Glutamatergic neuron (in vitro differentiated cells): ENCODE measurements at regions not wholly inside any gene's neighbourhood (a gene's known extent, or its start where the extent isn't known, plus 50 kb on each side); places are given as distances from the start of the nearest gene placed in this dataset.

Experiments used
- DNase-seq: peaks from one replicate; pipeline ENCODE4 v3.0.0; 2022
- H3K27ac Mint-ChIP-seq: one replicate; pipeline ENCODE4 v1.8.0; 2020; ENCODE audit warnings: mild to moderate bottlenecking, mixed read lengths, inconsistent platforms; ENCODE audit not compliant: unreplicated experiment
- H3K27me3 Mint-ChIP-seq: one replicate; pipeline ENCODE4 v1.8.0; 2020; ENCODE audit warnings: mild to moderate bottlenecking, moderate library complexity, mixed read lengths, inconsistent platforms; ENCODE audit not compliant: unreplicated experiment
- H3K36me3 Mint-ChIP-seq: one replicate; pipeline ENCODE4 v1.8.0; 2020; ENCODE audit warnings: mild to moderate bottlenecking, mixed read lengths, inconsistent platforms; ENCODE audit not compliant: unreplicated experiment
- H3K4me1 Mint-ChIP-seq: one replicate; pipeline ENCODE4 v1.8.0; 2020; ENCODE audit warnings: mild to moderate bottlenecking, low read depth, mixed read lengths, inconsistent platforms; ENCODE audit not compliant: unreplicated experiment
- H3K4me3 Mint-ChIP-seq: one replicate; pipeline ENCODE4 v1.8.0; 2020; ENCODE audit warnings: mild to moderate bottlenecking, mixed read lengths, inconsistent platforms; ENCODE audit not compliant: unreplicated experiment
- H3K9me3 Mint-ChIP-seq: one replicate; pipeline ENCODE4 v1.8.0; 2020; ENCODE audit warnings: mild to moderate bottlenecking, moderate library complexity, mixed read lengths, inconsistent platforms; ENCODE audit not compliant: unreplicated experiment
- TF ChIP-seq, protein P1 (sequence below): fragments of 200-600 bp; sonication (generic); IDR thresholded peaks from one replicate; pipeline ENCODE4 v1.5.0; 2021; ENCODE audit not compliant: partially characterized antibody, unreplicated experiment

DNA sequence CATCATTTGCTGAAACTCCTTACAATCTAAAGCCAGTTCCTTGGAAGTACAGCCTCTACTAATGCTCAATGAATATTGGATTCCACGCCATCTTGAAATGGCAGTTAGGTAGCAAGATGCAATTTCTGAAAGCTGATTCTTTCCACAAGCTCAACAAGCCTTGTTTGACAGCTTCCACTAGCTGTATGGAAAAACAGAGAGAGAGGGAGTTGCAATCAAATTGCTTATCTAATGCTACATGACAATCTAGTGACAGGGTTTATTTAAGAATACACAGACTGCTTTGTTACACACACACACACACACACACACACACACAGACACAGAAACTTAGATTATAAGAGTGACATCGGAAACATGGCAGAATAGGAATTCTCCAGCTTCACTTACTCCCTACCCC lies 288.4 kb upstream of the DEPDC1 start:
- TF ChIP-seq, protein P1, sequence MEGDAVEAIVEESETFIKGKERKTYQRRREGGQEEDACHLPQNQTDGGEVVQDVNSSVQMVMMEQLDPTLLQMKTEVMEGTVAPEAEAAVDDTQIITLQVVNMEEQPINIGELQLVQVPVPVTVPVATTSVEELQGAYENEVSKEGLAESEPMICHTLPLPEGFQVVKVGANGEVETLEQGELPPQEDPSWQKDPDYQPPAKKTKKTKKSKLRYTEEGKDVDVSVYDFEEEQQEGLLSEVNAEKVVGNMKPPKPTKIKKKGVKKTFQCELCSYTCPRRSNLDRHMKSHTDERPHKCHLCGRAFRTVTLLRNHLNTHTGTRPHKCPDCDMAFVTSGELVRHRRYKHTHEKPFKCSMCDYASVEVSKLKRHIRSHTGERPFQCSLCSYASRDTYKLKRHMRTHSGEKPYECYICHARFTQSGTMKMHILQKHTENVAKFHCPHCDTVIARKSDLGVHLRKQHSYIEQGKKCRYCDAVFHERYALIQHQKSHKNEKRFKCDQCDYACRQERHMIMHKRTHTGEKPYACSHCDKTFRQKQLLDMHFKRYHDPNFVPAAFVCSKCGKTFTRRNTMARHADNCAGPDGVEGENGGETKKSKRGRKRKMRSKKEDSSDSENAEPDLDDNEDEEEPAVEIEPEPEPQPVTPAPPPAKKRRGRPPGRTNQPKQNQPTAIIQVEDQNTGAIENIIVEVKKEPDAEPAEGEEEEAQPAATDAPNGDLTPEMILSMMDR: no peak
- no peak for DNase-seq
- no peak overlapping the region for H3K27ac Mint-ChIP-seq
- H3K4me3 Mint-ChIP-seq: no peak overlapping the region
- no peaks in the 10 kb centered on the region for H3K9me3 Mint-ChIP-seq
- H3K27me3 Mint-ChIP-seq: no peaks in the 10 kb centered on the region
- no peaks in the 10 kb centered on the region for H3K4me1 Mint-ChIP-seq
- H3K36me3 Mint-ChIP-seq: peaks cover under 1% of the 10 kb centered on the region

DNA sequence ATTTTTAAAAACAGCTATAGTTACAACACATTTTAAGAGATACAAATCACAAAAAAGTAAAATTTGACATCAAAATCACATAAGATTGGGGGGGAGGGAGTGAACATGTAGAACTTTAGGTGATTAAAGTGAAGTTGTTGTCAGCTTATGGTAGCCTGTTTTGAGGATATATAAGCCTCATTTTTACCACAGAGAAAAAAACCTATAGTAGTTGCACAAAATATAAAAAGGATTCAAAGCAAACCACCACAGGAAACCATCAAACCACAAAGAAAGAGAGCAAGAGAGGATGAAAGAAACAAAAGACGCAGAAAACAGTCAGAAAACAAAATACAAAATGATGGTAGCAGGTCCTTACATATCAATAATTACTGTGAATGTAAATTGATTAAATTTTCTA lies 291.9 kb upstream of the DEPDC1 start:
- Mint-ChIP-seq H3K4me3 (no peak overlapping the region), H3K4me1 (no peaks in the 10 kb centered on the region), H3K27ac (no peak overlapping the region), H3K9me3 (no peaks in the 10 kb centered on the region), H3K36me3 (no peaks in the 10 kb centered on the region), H3K27me3 (no peaks in the 10 kb centered on the region)
- no peak for DNase-seq
- TF ChIP-seq, protein P1: no peak

DNA sequence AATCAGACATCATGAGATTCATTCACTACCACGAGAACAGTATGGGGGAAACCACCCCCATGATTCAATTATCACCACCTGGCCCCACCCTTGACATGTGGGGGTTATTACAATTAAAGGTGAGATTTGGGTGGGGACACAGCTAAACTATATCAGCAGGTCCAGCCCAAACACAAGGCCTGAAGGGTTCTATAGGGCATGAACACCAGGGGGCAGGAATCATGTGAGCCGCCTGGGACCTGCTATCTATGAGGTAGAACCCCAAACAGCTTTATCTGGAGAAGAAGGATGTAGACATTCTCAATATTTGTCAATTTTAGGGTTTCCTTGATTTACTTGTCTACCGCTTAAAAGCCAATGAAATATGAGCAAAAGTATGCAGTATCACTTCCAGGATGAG lies 294.9 kb upstream of the DEPDC1 start:
- Mint-ChIP-seq H3K27ac (no peak overlapping the region), H3K9me3 (no peaks in the 10 kb centered on the region), H3K4me3 (no peak overlapping the region), H3K27me3 (peaks cover 3% of the 10 kb centered on the region), H3K36me3 (no peaks in the 10 kb centered on the region), H3K4me1 (no peaks in the 10 kb centered on the region)
- TF ChIP-seq, protein P1: no peak
- no peak for DNase-seq

DNA sequence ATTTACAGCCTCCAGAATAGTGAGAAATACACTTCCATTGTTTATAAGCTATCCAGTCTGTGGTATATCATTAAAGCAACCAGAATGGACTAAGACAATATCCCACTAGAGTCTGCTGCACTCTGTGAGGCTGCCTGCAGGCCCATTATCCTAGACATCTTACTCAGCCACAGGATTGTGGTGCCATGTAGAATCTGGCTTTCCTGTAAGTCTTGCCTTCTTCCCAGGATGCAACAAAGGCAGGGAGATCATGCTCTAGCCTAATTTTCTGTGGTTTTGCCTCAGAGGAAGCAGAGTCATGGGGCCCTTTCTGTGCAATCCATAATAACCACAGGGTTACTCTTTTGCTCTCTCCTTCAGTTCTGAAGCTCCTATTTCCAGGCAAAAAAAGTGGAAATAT lies 299.1 kb upstream of the DEPDC1 start:
- TF ChIP-seq, protein P1: no peak
- no peaks in the 10 kb centered on the region for H3K36me3 Mint-ChIP-seq
- no peak overlapping the region for H3K27ac Mint-ChIP-seq
- H3K4me1 Mint-ChIP-seq: no peaks in the 10 kb centered on the region
- no peak overlapping the region for H3K4me3 Mint-ChIP-seq
- H3K9me3 Mint-ChIP-seq: no peaks in the 10 kb centered on the region
- H3K27me3 Mint-ChIP-seq: peaks cover 3% of the 10 kb centered on the region
- no peak for DNase-seq

DNA sequence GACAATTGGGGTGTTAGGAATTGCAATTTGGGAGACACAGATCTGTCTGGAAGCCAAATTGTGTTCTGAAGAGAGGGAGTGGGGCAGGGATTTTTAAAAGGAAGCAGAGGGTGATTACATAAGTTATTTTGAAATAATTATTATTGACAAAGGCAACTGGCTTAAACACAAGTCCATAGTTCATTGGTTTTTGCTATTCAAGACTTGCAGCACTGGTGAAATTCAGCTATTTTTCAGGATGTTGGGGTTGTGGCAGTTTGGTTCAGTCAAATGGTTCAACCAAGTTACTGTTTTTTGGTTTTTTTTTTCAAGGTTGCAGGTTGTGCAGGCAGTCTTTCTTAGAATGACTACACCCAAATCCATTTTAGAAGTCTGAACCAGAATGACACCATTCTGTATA lies 300.0 kb upstream of the DEPDC1 start:
- Mint-ChIP-seq H3K27me3 (peaks cover 3% of the 10 kb centered on the region), H3K9me3 (no peaks in the 10 kb centered on the region), H3K27ac (no peak overlapping the region), H3K36me3 (no peaks in the 10 kb centered on the region), H3K4me1 (no peaks in the 10 kb centered on the region), H3K4me3 (no peak overlapping the region)
- TF ChIP-seq, protein P1: no peak
- DNase-seq: no peak
